Astrocyte (in vitro differentiated cells and primary cell): ENCODE measurements at regions not wholly inside any gene's neighbourhood (a gene's known extent, or its start where the extent isn't known, plus 50 kb on each side); places are given as distances from the start of the nearest gene placed in this dataset.

Experiments used
- CTCF ChIP-seq: IDR thresholded peaks from 2 replicates; pipeline ENCODE4 v1.5.1; 2011; ENCODE audit warnings: low read depth, mild to moderate bottlenecking, inconsistent platforms, low read length, moderate library complexity; ENCODE audit not compliant: insufficient read depth
- EZH2 ChIP-seq: IDR thresholded peaks from 2 replicates; pipeline ENCODE4 v1.6.1; 2012; ENCODE audit warnings: mild to moderate bottlenecking, low read length, inconsistent platforms; ENCODE audit not compliant: insufficient read depth

DNA sequence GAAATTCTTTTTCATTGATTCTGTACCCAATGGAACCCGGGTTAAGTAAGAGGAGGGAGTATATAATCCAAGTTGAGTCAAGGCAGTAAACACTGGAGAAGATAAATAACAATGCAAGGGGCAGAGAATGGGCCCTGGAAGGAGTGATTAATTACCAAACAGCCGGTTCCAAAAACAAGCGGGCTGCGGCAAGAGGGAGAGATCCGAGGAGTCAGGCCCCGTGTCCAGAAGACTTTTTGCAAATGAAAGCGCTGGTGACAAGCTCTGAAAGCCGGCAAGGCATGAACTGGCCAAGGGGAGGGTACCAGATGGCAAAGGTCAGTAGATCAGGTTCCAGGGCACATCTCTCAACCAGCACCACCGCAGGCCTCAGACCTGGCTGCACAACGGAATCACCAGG lies 294.9 kb downstream of the BCOR start:
- TF ChIP-seq EZH2 (no peak), CTCF (no peak)
